ENCODE measurements at regions not wholly inside any gene's neighbourhood (a gene's known extent, or its start where the extent isn't known, plus 50 kb on each side); places are given as distances from the start of the nearest gene placed in this dataset.

- no peak for TF ChIP-seq CTCF (IDR thresholded peaks at IDR 0.05)
- no peak for TF ChIP-seq POLR2A (IDR thresholded peaks at IDR 0.05)
These were observed 1103.2 kb upstream of the ALCAM start for GRCh38 chr3:104263477-104263876.

Data from body of pancreas (tissue), 4 donors.